Sigmoid colon (tissue), 6 donors: ENCODE measurements at regions not wholly inside any gene's neighbourhood (a gene's known extent, or its start where the extent isn't known, plus 50 kb on each side); places are given as distances from the start of the nearest gene placed in this dataset.
"Not testable (repeated sequence)": the region's sequence is repeated elsewhere in the genome, so short reads cannot be mapped to it uniquely, and the experiment has no call there.

Experiments
- DNase-seq: peaks from one replicate; pipeline ENCODE4 v3.0.0-alpha.2; 2019
- H3K27ac ChIP-seq, 4 donors: fragments of 200-600 bp; sonication (generic); one replicate each; pipeline ENCODE4 v1.5.1; 2016 to 2019; ENCODE audit warnings: mild to moderate bottlenecking in 1 of 4
- H3K27me3 ChIP-seq, 3 donors: fragments of 200-600 bp; sonication (generic); one replicate each; pipeline ENCODE4 v1.5.1; 2019; ENCODE audit warnings: mild to moderate bottlenecking in 1 of 3
- H3K36me3 ChIP-seq, 4 donors: fragments of 200-600 bp; sonication (generic); one replicate each; pipeline ENCODE4 v1.5.1; 2016 to 2019
- H3K4me1 ChIP-seq, 4 donors: fragments of 200-600 bp; sonication (generic); one replicate each; pipeline ENCODE4 v1.5.1; 2017 to 2019
- H3K4me3 ChIP-seq, 4 donors: fragments of 200-600 bp; sonication (generic); one replicate each; pipeline ENCODE4 v1.5.1; 2017 to 2019; ENCODE audit warnings: mild to moderate bottlenecking in 2 of 4, moderate library complexity in 1 of 4
- H3K9me3 ChIP-seq, 4 donors: fragments of 200-600 bp in 3 of 4; sonication (generic) in 3 of 4; one replicate each; pipeline versions ENCODE4 v1.5.1 to v1.6.1; 2013 to 2019
- CTCF ChIP-seq, 4 experiments: fragments of 450-650 bp in 3 of 4; fragments of 200-600 bp in 1 of 4; IDR thresholded peaks; one replicate each; pipeline ENCODE4 v1.5.1; 2016 to 2019; ENCODE audit warnings: antibody characterized with exemption in 4 of 4, mild to moderate bottlenecking in 3 of 4, moderate library complexity in 2 of 4
- EP300 ChIP-seq, 4 donors: sonication (generic); formaldehyde crosslinking; IDR thresholded peaks; one replicate each; pipeline ENCODE4 v1.6.1; 2017; ENCODE audit warnings: antibody characterized with exemption in 4 of 4
- POLR2A ChIP-seq, 2 donors: fragments of 450-650 bp; IDR thresholded peaks; one replicate each; pipeline ENCODE4 v1.6.1; 2016; ENCODE audit warnings: antibody characterized with exemption in 2 of 2, mild to moderate bottlenecking in 2 of 2, moderate library complexity in 2 of 2
- POLR2AphosphoS5 ChIP-seq, 4 donors: sonication (generic); formaldehyde crosslinking; IDR thresholded peaks; one replicate each; pipeline ENCODE4 v1.6.1; 2017; ENCODE audit warnings: antibody characterized with exemption in 4 of 4
- WGBS, 2 donors: extraction: QIAGEN DNeasy Blood & Tissue Kit; methylation state at CpG; one replicate each; pipeline ENCODE4 v1.1.7; 2013; 5-methylcytosine and 5-hydroxymethylcytosine counted together
- intact Hi-C: fragments of 100-400 bp; cut with DNase I; formaldehyde crosslinking; loops from one replicate; pipeline ENCODE4 v1.15.1; 2023
- donor health status: healthy with polysubstance abuse.
- donor health status: healthy.

DNA sequence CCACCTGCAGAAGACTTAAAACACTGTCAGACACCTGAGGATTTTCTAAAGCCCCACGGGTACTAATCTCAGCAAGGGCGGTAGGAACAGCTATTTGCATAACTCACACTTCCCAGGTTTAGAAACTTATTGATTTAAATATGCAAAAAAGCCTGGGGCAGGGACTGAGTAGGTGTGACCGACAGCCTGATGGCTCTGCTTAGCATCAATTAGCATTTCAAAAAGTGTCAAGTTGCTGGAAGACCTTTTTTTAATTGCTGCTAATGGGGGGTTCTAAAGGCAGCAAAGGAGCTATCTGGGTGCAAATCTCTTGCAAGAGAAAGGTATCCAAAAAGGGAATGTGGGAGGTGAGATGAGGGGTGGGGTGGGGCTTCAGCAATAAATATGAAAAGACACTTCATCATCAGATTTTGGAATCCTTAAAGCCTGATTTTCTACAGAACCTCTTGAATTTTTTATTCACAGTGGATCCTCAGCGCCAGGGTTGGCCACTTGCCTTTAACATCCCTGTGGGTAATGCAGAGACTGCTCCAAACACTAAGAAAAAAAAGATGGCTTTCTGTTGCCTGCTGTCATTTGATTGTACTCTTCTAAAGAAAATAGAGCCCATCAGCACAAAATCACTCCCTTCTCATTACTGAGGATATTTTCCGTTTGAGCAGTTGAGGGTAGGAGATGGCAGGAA is 121.1 kb upstream of the RMP24 start:
- Histone ChIP-seq H3K27ac (no peak overlapping the region), H3K27me3 (no peaks in the 10 kb centered on the region), H3K36me3 (no peaks in the 10 kb centered on the region), H3K4me1 (peaks cover 0 to 9% (median 0%) of the 10 kb centered on the region in 4 donors), H3K9me3 (no peaks in the 10 kb centered on the region), H3K4me3 (no peak overlapping the region)
- no peak for DNase-seq
- TF ChIP-seq CTCF (IDR thresholded peaks at IDR 0.05) (no peak), POLR2AphosphoS5 (IDR thresholded peaks at IDR 0.05) (no peak), POLR2A (IDR thresholded peaks at IDR 0.05) (no peak), EP300 (IDR thresholded peaks at IDR 0.05) (no peak)
- WGBS, 2 donors: 47 to 48% methylated on average over 5 of the region's 5 CpGs
- intact Hi-C loops: no loop called here

DNA sequence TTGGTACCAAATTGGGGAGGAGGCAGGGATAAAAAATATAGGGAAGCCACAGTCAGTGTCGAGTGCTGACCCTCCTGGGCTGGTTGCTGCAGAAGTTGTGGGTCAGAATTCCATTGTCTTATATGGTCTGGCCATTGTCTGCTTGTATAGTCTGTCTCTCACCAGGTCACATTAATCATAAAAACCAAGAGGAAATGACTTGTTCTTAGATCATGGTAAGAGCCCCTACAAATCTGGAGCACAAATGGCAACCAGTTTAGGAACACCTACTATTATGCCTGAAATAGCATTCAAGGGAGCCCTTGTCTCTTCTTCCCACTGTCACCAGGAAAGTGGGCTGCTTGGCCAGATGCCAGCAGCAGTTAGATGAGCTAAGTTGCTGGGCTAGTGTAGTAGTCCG is 119.7 kb upstream of the RMP24 start:
- no peaks in the 10 kb centered on the region for H3K36me3 ChIP-seq
- H3K4me1 ChIP-seq: peaks cover 0 to 9% (median 0%) of the 10 kb centered on the region in 4 donors
- H3K27me3 ChIP-seq: no peaks in the 10 kb centered on the region
- no peak for DNase-seq
- no peaks in the 10 kb centered on the region for H3K9me3 ChIP-seq
- H3K27ac ChIP-seq: peak overlapping the region in 2 of 4 donors; percentile 66 to 70
- no peak overlapping the region for H3K4me3 ChIP-seq
- 56 to 67% methylated on average over 2 of the region's 2 CpGs for WGBS, 2 donors
- no peak for TF ChIP-seq POLR2A (IDR thresholded peaks at IDR 0.05)
- TF ChIP-seq CTCF (IDR thresholded peaks at IDR 0.05): no peak
- no peak for TF ChIP-seq EP300 (IDR thresholded peaks at IDR 0.05)
- no peak for TF ChIP-seq POLR2AphosphoS5 (IDR thresholded peaks at IDR 0.05)
- intact Hi-C loops: no loop called here

GRCh38 chr18:35854095-35854494 is 118.4 kb upstream of the RMP24 start:
- peak overlapping the region in 3 of 4 donors; percentile 18 to 70 (median 66) for H3K27ac ChIP-seq
- H3K27me3 ChIP-seq: no peaks in the 10 kb centered on the region
- TF ChIP-seq EP300 (IDR thresholded peaks at IDR 0.05): peak in 1 of 4 donors; percentile 5
- no peak for TF ChIP-seq CTCF (IDR thresholded peaks at IDR 0.05)
- intact Hi-C loops: no loop called here
- H3K4me1 ChIP-seq: peaks cover 0 to 9% (median 0%) of the 10 kb centered on the region in 4 donors
- 76 to 85% methylated on average over 5 of the region's 5 CpGs for WGBS, 2 donors
- DNase-seq: no peak
- no peaks in the 10 kb centered on the region for H3K9me3 ChIP-seq
- no peak overlapping the region for H3K4me3 ChIP-seq
- no peaks in the 10 kb centered on the region for H3K36me3 ChIP-seq

DNA sequence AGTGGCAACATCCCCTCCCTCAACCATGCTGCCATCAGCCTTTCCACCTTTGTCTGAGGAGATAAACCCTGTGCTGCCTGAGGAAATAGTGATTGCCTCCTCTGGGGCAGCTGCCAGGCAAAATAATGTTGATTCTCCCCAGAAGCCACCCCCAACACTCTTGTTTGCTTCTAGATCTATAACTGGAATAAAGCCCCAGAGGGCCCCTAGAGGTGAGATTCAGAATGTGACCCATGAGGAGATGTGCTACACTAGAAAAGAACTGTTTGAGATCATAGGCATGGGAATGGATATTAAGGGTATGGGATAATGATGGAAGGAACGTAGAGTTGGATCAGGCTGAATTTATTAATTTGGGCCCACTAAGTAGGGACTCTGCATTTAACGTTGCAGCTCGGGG is 116.3 kb upstream of the RMP24 start:
- H3K4me3 ChIP-seq: no peak overlapping the region
- H3K4me1 ChIP-seq: peaks cover 0 to 13% (median 1%) of the 10 kb centered on the region in 4 donors
- H3K27me3 ChIP-seq: no peaks in the 10 kb centered on the region
- H3K36me3 ChIP-seq: no peaks in the 10 kb centered on the region
- TF ChIP-seq CTCF (IDR thresholded peaks at IDR 0.05): no peak
- TF ChIP-seq EP300 (IDR thresholded peaks at IDR 0.05): no peak
- no peak for TF ChIP-seq POLR2AphosphoS5 (IDR thresholded peaks at IDR 0.05)
- TF ChIP-seq POLR2A (IDR thresholded peaks at IDR 0.05): no peak
- H3K27ac ChIP-seq: no peak overlapping the region
- intact Hi-C loops: no loop called here
- no peak for DNase-seq
- H3K9me3 ChIP-seq: no peaks in the 10 kb centered on the region
- 90 to 91% methylated on average over 3 of the region's 3 CpGs for WGBS, 2 donors

DNA sequence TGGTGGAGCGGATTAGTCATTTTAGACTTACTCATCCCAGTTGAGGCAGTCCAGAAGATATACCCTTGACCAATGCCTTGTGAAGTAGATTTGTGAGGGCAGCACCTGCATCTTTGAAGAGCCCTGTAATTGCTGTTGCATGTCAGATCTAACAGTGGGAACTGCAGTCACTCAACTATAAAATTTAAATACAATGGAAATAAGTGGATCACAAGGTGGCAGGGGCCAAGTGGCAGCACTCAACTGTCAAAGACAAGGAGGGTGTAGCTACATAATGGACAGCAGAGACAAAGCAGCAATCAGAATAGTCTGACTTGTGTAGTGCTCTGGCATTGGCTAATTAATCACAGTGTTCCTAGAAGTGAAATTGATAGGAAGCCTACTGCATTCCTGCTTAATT is 115.8 kb upstream of the RMP24 start:
- H3K27ac ChIP-seq, intact Hi-C loops, H3K27me3 ChIP-seq, H3K9me3 ChIP-seq, H3K4me3 ChIP-seq, H3K36me3 ChIP-seq, DNase-seq: not testable (repeated sequence)
- 0% methylated on average over 1 of the region's 1 CpG for WGBS, 2 donors
- H3K4me1 ChIP-seq: peaks cover 0 to 18% (median 2%) of the 10 kb centered on the region in 4 donors

DNA sequence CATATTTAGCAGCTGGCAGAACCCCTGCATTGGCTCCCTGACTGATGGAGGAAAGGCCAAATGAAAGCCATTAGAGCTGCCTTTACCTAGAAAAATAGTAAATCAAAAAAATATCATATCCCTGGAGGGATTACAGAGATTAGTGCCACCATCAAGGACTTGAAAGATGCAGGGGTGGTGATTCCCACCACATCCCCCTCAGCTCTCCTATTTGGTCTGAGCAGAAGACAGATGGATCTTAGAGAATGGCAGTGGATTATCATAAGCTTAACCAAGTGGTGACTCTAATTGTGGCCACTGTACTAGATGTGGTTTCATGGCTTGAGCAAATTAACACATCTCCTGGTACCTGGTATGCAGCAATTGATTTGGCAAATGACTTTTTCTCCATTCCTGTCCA is 114.9 kb upstream of the RMP24 start:
- H3K27me3 ChIP-seq, H3K36me3 ChIP-seq, H3K4me3 ChIP-seq, DNase-seq, H3K9me3 ChIP-seq, H3K27ac ChIP-seq, intact Hi-C loops: not testable (repeated sequence)
- peaks cover 0 to 21% (median 2%) of the 10 kb centered on the region in 4 donors for H3K4me1 ChIP-seq
